ENCODE measurements at regions not wholly inside any gene's neighbourhood (a gene's known extent, or its start where the extent isn't known, plus 50 kb on each side); places are given as distances from the start of the nearest gene placed in this dataset.

- TF ChIP-seq POLR2A (IDR thresholded peaks at IDR 0.05; ENCODE audit: low read depth) = no peak
- no peak for TF ChIP-seq EP300 (IDR thresholded peaks at IDR 0.05)
- TF ChIP-seq POLR2AphosphoS5 (IDR thresholded peaks at IDR 0.05) = no peak
These were observed 122.6 kb downstream of the TRIB2 start for GRCh38 chr2:12839339-12839738.
